Omental fat pad (tissue), 3 donors: ENCODE measurements at regions not wholly inside any gene's neighbourhood (a gene's known extent, or its start where the extent isn't known, plus 50 kb on each side); places are given as distances from the start of the nearest gene placed in this dataset.

ENCODE experiments used
- ATAC-seq: fragments of 150-250 bp; one replicate; pipeline ENCODE4 v1.9.1; 2016; ENCODE audit warnings: mild to moderate bottlenecking, moderate library complexity; ENCODE audit not compliant: low FRiP score
- DNase-seq: peaks from one replicate; pipeline ENCODE4 v3.0.0-alpha.2; 2019; ENCODE audit warnings: low spot score
- TF ChIP-seq, protein P1 (sequence below), 3 donors: fragments of 450-650 bp; IDR thresholded peaks; one replicate each; pipeline ENCODE4 v1.5.1; 2016 to 2017; ENCODE audit warnings: antibody characterized with exemption in 3 of 3, mild to moderate bottlenecking in 3 of 3, moderate library complexity in 2 of 3

DNA sequence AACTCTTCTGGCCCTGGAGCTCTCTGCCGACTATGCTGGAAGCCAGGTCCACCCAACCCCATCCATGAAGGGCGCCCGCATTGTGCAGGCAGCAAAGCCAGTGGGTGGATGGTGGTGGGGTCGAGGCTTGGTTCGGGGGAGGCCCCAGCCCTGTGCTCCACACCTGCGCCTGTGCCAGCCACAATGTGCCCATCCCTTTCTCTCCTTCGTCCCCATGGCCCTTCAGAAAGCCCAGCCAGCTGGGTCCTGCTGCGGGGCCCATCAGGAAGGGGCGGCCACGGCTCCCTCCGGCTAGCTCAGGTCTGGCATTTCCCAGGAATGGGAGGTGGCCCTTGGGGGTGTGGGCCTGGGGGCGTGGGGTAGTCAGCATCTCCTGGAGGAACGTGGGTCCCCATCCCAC, 91.6 kb downstream of the HMX1 start:
- DNase-seq, result no peak
- TF ChIP-seq, protein P1, sequence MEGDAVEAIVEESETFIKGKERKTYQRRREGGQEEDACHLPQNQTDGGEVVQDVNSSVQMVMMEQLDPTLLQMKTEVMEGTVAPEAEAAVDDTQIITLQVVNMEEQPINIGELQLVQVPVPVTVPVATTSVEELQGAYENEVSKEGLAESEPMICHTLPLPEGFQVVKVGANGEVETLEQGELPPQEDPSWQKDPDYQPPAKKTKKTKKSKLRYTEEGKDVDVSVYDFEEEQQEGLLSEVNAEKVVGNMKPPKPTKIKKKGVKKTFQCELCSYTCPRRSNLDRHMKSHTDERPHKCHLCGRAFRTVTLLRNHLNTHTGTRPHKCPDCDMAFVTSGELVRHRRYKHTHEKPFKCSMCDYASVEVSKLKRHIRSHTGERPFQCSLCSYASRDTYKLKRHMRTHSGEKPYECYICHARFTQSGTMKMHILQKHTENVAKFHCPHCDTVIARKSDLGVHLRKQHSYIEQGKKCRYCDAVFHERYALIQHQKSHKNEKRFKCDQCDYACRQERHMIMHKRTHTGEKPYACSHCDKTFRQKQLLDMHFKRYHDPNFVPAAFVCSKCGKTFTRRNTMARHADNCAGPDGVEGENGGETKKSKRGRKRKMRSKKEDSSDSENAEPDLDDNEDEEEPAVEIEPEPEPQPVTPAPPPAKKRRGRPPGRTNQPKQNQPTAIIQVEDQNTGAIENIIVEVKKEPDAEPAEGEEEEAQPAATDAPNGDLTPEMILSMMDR (IDR thresholded peaks at IDR 0.05), result no peak
- no peak for ATAC-seq

DNA sequence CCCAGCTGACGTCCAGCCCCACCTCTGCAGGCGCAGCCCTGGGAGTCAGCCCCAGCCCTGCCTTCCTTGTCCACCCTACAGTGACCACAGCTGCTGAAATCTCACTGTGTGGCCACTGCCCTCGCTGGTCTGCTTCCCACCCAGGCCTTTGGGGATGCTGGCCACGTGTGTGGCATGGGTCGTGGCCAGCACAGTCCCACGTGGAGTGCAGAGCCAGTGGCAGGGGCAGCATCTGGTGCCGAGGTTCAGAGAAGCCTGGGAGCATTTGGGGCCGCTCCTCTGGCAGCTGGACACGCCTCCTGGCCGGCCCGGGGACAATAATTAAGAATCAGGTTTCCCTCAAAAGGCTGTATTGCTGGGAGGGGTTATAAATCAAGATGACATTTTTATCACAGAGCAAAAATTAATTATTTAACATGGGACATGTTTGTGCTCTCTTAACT, 92.1 kb downstream of the HMX1 start:
- ATAC-seq, result no peak

DNA sequence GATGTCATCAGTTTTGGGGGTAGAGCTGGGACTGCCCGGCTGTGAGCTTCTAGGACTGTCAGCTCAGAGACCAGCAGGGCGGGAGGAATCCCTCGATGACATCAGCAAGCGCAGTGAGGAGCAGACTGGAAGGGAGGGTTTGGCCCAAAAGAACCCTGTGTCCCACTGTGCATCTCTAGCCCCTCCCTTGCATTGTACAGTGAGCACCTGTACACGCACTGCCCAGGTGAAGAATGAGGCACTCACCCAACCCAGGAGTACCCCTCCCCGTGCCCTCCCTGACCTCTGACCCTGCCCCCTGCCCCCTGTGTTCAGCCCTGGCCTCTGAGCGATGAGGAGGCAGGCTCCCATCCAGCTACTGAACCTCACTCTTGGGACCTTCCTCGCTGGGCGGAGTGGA, 92.9 kb downstream of the HMX1 start:
- DNase-seq (no peak), ATAC-seq (no peak)
- TF ChIP-seq, protein P1 (IDR thresholded peaks at IDR 0.05), result no peak

More for the DNA sequence above, 92.1 kb downstream of the HMX1 start:
- DNase-seq, result no peak
- TF ChIP-seq, protein P1 (IDR thresholded peaks at IDR 0.05), result no peak

DNA sequence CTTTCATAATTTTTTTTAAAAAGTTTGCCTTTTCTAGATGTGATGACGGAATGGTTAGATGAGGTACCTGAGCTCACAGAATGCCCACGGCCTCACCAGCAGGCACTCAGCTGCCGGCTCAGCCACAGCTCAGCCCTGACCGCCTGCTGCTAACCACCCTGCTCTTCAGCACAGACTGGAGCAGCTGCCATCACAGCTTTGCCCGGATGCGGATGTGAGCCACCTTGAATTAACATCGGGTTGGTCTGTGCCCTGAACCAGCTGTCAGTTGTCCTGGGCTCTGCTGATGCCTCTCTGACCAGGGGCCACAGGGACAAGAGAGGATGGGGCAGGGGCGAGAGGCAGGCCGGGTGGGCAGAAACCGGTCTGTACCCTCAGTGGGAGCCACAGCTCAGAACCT, 93.3 kb downstream of the HMX1 start:
- DNase-seq (no peak), ATAC-seq (no peak)
- TF ChIP-seq, protein P1 (IDR thresholded peaks at IDR 0.05), result no peak

DNA sequence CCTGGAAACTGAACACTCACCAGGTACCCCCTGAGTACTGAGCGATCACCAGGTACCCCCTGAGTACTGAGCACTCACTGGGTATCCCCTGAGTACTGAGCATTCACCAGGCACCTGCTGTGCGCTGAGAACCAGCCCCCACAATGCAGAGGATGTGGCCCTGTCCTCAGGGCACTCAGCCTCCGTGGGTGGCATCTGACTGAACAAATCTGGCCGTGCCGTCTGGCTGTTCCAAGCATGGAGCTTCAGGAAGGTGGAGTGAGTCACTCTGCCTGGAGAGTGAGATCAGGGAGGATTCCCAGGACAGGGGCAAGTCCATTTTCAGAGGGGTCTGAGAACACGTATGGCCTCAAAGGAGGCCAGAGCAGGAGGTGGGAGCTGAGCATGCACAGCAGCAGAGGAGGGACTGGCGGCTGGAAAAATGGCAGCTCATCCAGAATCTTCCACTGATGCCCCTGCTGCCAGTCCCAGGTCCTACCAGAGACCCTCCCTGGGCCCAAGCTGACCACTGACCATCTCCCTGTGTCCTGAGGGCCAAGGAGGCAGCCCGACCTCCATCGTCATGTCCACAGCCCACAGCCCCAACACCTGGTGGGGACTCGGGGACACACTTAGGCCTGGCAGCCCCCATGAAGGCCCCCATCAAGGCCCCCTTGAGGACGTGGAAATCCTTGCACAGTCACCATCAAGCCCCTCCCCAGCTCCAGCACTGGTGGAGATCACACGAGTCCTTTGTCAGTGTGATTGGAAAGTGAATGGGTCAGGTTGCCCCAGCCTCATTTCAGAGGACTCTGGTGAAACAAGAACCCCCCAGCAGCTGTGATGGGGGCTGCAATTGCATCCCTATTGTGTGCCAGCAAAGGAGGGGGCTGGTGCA, 94.1 kb downstream of the HMX1 start:
- ATAC-seq (no peak), DNase-seq (no peak)
- TF ChIP-seq, protein P1 (IDR thresholded peaks at IDR 0.05), result no peak

DNA sequence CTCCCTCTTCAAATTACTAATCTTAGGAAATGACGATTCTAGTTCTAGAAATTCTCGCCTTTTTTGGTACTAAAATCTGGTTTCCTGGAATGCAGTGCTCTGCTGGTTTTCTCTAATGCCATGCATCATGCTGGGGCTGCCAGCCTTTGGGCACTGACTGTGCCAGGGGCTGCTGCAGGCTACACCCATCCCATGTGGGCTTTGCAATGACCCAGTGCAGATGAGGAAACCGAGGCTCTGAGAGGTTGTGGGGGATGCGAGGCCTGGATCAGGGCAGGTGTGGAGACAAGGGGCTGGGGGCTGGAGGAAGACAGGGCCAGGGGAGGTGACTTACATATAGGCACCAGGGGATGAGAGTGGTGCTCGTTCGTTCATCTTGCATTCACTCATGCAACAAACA, 95.3 kb downstream of the HMX1 start:
- DNase-seq (no peak), ATAC-seq (no peak)
- TF ChIP-seq, protein P1 (IDR thresholded peaks at IDR 0.05), result no peak
